Ovary (tissue), 7 donors: ENCODE measurements at regions not wholly inside any gene's neighbourhood (a gene's known extent, or its start where the extent isn't known, plus 50 kb on each side); places are given as distances from the start of the nearest gene placed in this dataset.

Experiments used
- DNase-seq, 5 donors: peaks; one replicate each; pipeline ENCODE4 v3.0.0-alpha.2; 2019 to 2020
- H3K27ac ChIP-seq, 2 donors: fragments of 200-600 bp; one replicate each; pipeline versions ENCODE4 v1.5.1 to v1.8.0; 2019 to 2022
- H3K27me3 ChIP-seq: fragments of 200-600 bp; one replicate; pipeline ENCODE4 v1.8.0; 2022
- H3K36me3 ChIP-seq: fragments of 200-600 bp; sonication (generic); one replicate; pipeline ENCODE4 v1.5.1; 2019
- H3K4me1 ChIP-seq: one replicate; pipeline ENCODE4 v1.8.1; 2013; ENCODE audit warnings: mild to moderate bottlenecking, moderate library complexity; ENCODE audit not compliant: insufficient read depth
- H3K4me3 ChIP-seq: fragments of 200-600 bp; sonication (generic); one replicate; pipeline ENCODE4 v1.5.1; 2017
- H3K9me3 ChIP-seq, 2 donors: fragments of 200-600 bp in 1 of 2; sonication (generic) in 1 of 2; one replicate each; pipeline versions ENCODE4 v1.5.1 to v1.8.1; 2013 to 2019; ENCODE audit warnings: mild to moderate bottlenecking in 1 of 2, moderate library complexity in 1 of 2
- EP300 ChIP-seq: sonication (generic); formaldehyde crosslinking; IDR thresholded peaks from one replicate; pipeline ENCODE4 v1.6.1; 2017; ENCODE audit warnings: antibody characterized with exemption
- POLR2A ChIP-seq: fragments of 450-650 bp; IDR thresholded peaks from one replicate; pipeline ENCODE4 v1.6.1; 2017; ENCODE audit warnings: antibody characterized with exemption, mild to moderate bottlenecking, moderate library complexity
- WGBS, 3 donors: extraction: QIAGEN DNeasy Blood & Tissue Kit in 1 of 3; methylation state at CpG; one replicate each; pipeline versions ENCODE4 v1.1.5 to v1.1.7; 2013 to 2017; 5-methylcytosine and 5-hydroxymethylcytosine counted together
- intact Hi-C, 4 donors: fragments of 100-400 bp; cut with DNase I; formaldehyde crosslinking; loops; one replicate each; pipeline versions ENCODE4 v1.11.0 to v1.15.1; 2022 to 2023
- TF ChIP-seq, protein P1 (sequence below), 3 donors: fragments of 450-650 bp in 2 of 3; fragments of 200-600 bp in 1 of 3; IDR thresholded peaks; one replicate each; pipeline versions ENCODE4 v1.5.1 to v1.8.0; 2016 to 2022; ENCODE audit warnings: antibody characterized with exemption in 3 of 3, mild to moderate bottlenecking in 1 of 3
- donor health status: DM: no; HTN: no; CAD: no; lungs with moderate emphysema.
- donor health status: DM: no; HTN: no; CAD: no.
- donor health status: Bipolar disorder and iron deficiency.
- donor health status: DM: no; HTN: no; CAD: no.
- donor health status: DM: yes; HTN: yes; CAD: no.

- 60 to 73% (median 70%) methylated on average over 4 of the region's 4 CpGs for WGBS, 3 donors
- Histone ChIP-seq H3K4me3 (no peak overlapping the region), H3K27me3 (no peaks in the 10 kb centered on the region), H3K9me3 (no peaks in the 10 kb centered on the region), H3K36me3 (no peaks in the 10 kb centered on the region), H3K4me1 (no peaks in the 10 kb centered on the region), H3K27ac (no peak overlapping the region)
- TF ChIP-seq POLR2A (no peak), EP300 (no peak)
- TF ChIP-seq, protein P1, sequence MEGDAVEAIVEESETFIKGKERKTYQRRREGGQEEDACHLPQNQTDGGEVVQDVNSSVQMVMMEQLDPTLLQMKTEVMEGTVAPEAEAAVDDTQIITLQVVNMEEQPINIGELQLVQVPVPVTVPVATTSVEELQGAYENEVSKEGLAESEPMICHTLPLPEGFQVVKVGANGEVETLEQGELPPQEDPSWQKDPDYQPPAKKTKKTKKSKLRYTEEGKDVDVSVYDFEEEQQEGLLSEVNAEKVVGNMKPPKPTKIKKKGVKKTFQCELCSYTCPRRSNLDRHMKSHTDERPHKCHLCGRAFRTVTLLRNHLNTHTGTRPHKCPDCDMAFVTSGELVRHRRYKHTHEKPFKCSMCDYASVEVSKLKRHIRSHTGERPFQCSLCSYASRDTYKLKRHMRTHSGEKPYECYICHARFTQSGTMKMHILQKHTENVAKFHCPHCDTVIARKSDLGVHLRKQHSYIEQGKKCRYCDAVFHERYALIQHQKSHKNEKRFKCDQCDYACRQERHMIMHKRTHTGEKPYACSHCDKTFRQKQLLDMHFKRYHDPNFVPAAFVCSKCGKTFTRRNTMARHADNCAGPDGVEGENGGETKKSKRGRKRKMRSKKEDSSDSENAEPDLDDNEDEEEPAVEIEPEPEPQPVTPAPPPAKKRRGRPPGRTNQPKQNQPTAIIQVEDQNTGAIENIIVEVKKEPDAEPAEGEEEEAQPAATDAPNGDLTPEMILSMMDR (IDR thresholded peaks at IDR 0.05) = no peak
- intact Hi-C loops = no loop called here
- DNase-seq = no peak
Measured at GRCh38 chrX:5145957-5146356, 1082.7 kb downstream of the NLGN4X start.

DNA sequence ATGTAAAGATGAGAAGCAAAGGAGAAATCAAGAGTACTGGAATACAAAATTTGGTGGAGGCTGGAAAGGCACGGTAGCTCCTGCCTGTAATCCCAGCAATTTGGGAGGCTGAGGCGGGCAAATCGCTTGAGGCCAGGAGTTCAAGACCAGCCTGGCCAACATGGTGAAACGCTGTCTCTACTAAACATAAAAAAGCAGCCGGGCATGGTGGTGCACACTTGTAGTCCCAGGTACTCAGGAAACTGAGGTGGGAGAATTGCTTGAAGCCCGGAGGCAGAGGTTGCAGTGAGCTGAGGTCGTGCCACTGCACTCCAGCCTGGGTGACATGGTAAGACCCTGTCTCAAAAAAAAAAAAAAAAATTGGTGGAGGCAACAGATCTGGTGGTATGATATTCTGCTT lies 1086.0 kb downstream of the NLGN4X start:
- Histone ChIP-seq H3K27ac (no peak overlapping the region), H3K9me3 (no peaks in the 10 kb centered on the region), H3K36me3 (no peaks in the 10 kb centered on the region), H3K4me1 (no peaks in the 10 kb centered on the region), H3K27me3 (no peaks in the 10 kb centered on the region), H3K4me3 (no peak overlapping the region)
- DNase-seq = no peak
- 80 to 91% (median 90%) methylated on average over 6 to 7 of the region's 7 CpGs for WGBS, 3 donors
- TF ChIP-seq, protein P1 (IDR thresholded peaks at IDR 0.05) = no peak
- TF ChIP-seq POLR2A (no peak), EP300 (no peak)
- intact Hi-C loops = no loop called here

- Histone ChIP-seq H3K27me3 (no peaks in the 10 kb centered on the region), H3K4me1 (no peaks in the 10 kb centered on the region), H3K36me3 (no peaks in the 10 kb centered on the region), H3K27ac (no peak overlapping the region), H3K4me3 (no peak overlapping the region), H3K9me3 (no peaks in the 10 kb centered on the region)
- intact Hi-C loops = no loop called here
- 66 to 69% (median 67%) methylated on average over 4 of the region's 4 CpGs for WGBS, 3 donors
- TF ChIP-seq EP300 (no peak), POLR2A (no peak)
- TF ChIP-seq, protein P1 (IDR thresholded peaks at IDR 0.05) = no peak
- DNase-seq = no peak
Measured at GRCh38 chrX:5122181-5122678, 1106.4 kb downstream of the NLGN4X start.

DNA sequence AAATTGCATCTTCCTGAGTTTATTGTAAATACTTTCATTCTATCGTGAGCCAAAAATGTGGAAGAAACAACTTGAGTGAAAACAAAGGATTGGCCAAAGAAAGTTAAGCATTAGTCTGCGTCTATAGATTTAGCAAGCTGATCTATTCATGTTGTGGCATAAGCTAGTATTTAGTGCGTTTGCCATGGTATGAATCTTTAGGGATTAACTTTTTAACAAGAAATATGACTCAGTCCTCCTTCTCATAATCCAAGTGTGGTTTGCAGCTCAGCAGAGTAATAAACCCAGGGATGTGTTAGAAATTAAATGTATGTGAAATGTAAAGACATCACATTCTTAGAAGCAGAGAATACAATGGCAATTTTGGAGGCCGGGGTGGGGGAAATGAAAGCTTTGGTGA lies 1110.9 kb downstream of the NLGN4X start:
- DNase-seq = no peak
- Histone ChIP-seq H3K36me3 (no peaks in the 10 kb centered on the region), H3K4me3 (no peak overlapping the region), H3K4me1 (no peaks in the 10 kb centered on the region), H3K27me3 (no peaks in the 10 kb centered on the region), H3K9me3 (no peaks in the 10 kb centered on the region), H3K27ac (no peak overlapping the region)
- intact Hi-C loops = no loop called here
- TF ChIP-seq POLR2A (no peak), EP300 (no peak)
- TF ChIP-seq, protein P1 (IDR thresholded peaks at IDR 0.05) = no peak
- WGBS, 3 donors = 85 to 88% (median 86%) methylated on average over 4 of the region's 4 CpGs
